ENCODE measurements at regions not wholly inside any gene's neighbourhood (a gene's known extent, or its start where the extent isn't known, plus 50 kb on each side); places are given as distances from the start of the nearest gene placed in this dataset.

DNA sequence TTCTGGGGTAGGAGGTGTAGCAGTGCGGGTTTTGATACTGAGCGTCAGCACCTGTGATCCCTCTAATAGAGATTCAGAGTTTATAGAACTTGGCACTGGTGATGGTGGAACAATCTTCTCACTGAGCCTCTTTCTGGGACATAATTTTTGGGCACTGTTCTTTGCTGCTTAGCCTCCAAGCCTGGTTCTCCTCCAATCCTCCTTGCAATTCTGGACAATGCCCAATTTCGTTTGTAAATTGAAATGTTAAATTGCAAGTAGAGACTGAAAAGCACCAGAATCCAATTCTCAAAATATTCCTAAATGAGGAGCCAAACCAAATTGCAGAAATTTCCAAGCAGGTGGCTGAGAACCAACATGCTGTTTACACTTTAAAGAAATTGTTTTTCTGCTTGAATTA lies 149.8 kb upstream of the ABI3BP start:
- Mint-ChIP-seq H3K4me3 (ENCODE audit: unreplicated experiment) (no peak overlapping the region), H3K9me3 (ENCODE audit: unreplicated experiment) (no peaks in the 10 kb centered on the region), H3K36me3 (ENCODE audit: insufficient read depth, unreplicated experiment) (peaks cover 4% of the 10 kb centered on the region), H3K4me1 (ENCODE audit: insufficient read depth, unreplicated experiment) (peaks cover 9% of the 10 kb centered on the region), H3K27ac (ENCODE audit: low read depth, unreplicated experiment) (no peak overlapping the region), H3K27me3 (ENCODE audit: insufficient read depth, unreplicated experiment) (no peaks in the 10 kb centered on the region)
- intact Hi-C loops (cut with micrococcal nuclease), result no loop called here
- CTCF ChIA-PET, result interaction anchor here (1.1 kb wide), 1 partner anchor 38 kb away, joined by 3 read pairs; no protein-coding TSS in a partner anchor
- TF ChIP-seq, protein P1, sequence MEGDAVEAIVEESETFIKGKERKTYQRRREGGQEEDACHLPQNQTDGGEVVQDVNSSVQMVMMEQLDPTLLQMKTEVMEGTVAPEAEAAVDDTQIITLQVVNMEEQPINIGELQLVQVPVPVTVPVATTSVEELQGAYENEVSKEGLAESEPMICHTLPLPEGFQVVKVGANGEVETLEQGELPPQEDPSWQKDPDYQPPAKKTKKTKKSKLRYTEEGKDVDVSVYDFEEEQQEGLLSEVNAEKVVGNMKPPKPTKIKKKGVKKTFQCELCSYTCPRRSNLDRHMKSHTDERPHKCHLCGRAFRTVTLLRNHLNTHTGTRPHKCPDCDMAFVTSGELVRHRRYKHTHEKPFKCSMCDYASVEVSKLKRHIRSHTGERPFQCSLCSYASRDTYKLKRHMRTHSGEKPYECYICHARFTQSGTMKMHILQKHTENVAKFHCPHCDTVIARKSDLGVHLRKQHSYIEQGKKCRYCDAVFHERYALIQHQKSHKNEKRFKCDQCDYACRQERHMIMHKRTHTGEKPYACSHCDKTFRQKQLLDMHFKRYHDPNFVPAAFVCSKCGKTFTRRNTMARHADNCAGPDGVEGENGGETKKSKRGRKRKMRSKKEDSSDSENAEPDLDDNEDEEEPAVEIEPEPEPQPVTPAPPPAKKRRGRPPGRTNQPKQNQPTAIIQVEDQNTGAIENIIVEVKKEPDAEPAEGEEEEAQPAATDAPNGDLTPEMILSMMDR (IDR thresholded peaks at IDR 0.05; ENCODE audit: unreplicated experiment), result no peak
- POLR2A ChIA-PET, result no interaction called here
- no peak for DNase-seq (ENCODE audit: unreplicated experiment)
- no TSS peak for BruUV-seq (replicated peaks)

DNA sequence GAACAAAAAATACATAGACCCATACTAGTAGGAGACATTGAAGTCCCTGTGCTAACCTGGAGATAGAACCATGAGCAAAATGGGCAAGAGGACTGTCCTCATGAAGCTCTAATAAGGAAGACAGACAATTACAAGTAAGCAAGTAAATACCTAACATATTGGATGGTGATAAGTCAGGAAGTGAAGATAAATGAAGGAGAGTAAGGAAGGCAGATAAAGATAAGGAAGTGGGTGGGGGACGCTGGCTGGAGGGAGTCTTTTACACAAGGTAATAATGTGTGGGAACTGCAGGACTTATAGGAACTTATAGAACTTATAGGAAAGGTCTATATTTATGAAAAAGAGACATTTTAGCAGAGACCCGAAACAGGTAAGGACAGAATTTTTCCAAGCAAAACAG lies 148.9 kb upstream of the ABI3BP start:
- POLR2A ChIA-PET, result no interaction called here
- intact Hi-C loops (cut with micrococcal nuclease), result no loop called here
- no peak overlapping the region for H3K27ac Mint-ChIP-seq (ENCODE audit: low read depth, unreplicated experiment)
- no peaks in the 10 kb centered on the region for H3K9me3 Mint-ChIP-seq (ENCODE audit: unreplicated experiment)
- no peaks in the 10 kb centered on the region for H3K27me3 Mint-ChIP-seq (ENCODE audit: insufficient read depth, unreplicated experiment)
- TF ChIP-seq, protein P1 (IDR thresholded peaks at IDR 0.05; ENCODE audit: unreplicated experiment), result no peak
- CTCF ChIA-PET, result interaction anchor here (1.1 kb wide), 1 partner anchor 39 kb away, joined by 3 read pairs; no protein-coding TSS in a partner anchor
- DNase-seq (ENCODE audit: unreplicated experiment), result no peak
- H3K4me1 Mint-ChIP-seq (ENCODE audit: insufficient read depth, unreplicated experiment), result peaks cover 4% of the 10 kb centered on the region
- H3K36me3 Mint-ChIP-seq (ENCODE audit: insufficient read depth, unreplicated experiment), result peaks cover 4% of the 10 kb centered on the region
- BruUV-seq (replicated peaks), result no TSS peak
- no peak overlapping the region for H3K4me3 Mint-ChIP-seq (ENCODE audit: unreplicated experiment)

DNA sequence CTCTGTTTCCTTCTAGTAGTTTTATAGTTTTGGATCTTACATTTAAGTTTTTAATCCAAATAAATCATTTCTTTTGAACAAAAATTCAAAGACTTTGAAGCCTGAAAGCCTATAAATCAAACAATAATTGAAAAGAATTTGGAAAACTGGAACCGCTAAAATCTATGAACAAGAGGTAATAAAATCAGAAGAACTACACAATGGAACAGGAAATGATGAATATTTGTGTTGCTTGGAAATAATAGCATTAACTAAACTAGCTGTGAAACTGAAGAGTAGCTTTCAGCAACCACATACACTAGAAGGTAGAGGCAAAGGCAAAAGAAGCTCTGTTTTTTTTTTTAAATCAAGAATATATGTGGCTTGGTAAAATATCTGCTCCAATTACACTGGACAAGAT lies 147.9 kb upstream of the ABI3BP start:
- Mint-ChIP-seq H3K27me3 (ENCODE audit: insufficient read depth, unreplicated experiment) (no peaks in the 10 kb centered on the region), H3K36me3 (ENCODE audit: insufficient read depth, unreplicated experiment) (no peaks in the 10 kb centered on the region), H3K4me3 (ENCODE audit: unreplicated experiment) (no peak overlapping the region), H3K4me1 (ENCODE audit: insufficient read depth, unreplicated experiment) (no peaks in the 10 kb centered on the region), H3K9me3 (ENCODE audit: unreplicated experiment) (no peaks in the 10 kb centered on the region), H3K27ac (ENCODE audit: low read depth, unreplicated experiment) (no peak overlapping the region)
- POLR2A ChIA-PET, result no interaction called here
- TF ChIP-seq, protein P1 (IDR thresholded peaks at IDR 0.05; ENCODE audit: unreplicated experiment), result no peak
- BruUV-seq (replicated peaks), result no TSS peak
- no peak for DNase-seq (ENCODE audit: unreplicated experiment)
- intact Hi-C loops (cut with micrococcal nuclease), result no loop called here
- CTCF ChIA-PET, result no interaction called here

DNA sequence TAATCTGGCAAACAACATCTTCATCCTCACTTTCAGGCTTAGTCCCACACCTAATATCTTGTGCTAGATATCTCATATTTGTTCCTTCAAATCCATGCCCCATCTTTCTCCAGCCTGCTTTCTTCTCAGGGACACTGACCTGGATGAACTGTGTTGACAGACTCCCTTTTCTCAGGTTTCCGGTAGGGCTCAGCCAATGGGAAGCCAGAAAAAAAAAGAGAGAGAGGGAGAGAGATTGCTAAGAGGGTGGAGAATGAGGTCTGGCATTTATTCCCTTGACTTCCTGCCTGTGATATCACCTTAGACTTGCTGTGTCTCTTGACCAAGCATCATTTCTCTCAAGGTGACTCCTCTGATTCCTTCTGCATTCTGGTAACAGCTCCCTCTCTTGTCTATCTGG lies 145.6 kb upstream of the ABI3BP start:
- no peaks in the 10 kb centered on the region for H3K9me3 Mint-ChIP-seq (ENCODE audit: unreplicated experiment)
- no peak overlapping the region for H3K4me3 Mint-ChIP-seq (ENCODE audit: unreplicated experiment)
- no peak overlapping the region for H3K27ac Mint-ChIP-seq (ENCODE audit: low read depth, unreplicated experiment)
- TF ChIP-seq, protein P1 (IDR thresholded peaks at IDR 0.05; ENCODE audit: unreplicated experiment), result no peak
- H3K36me3 Mint-ChIP-seq (ENCODE audit: insufficient read depth, unreplicated experiment), result no peaks in the 10 kb centered on the region
- intact Hi-C loops (cut with micrococcal nuclease), result no loop called here
- no peaks in the 10 kb centered on the region for H3K27me3 Mint-ChIP-seq (ENCODE audit: insufficient read depth, unreplicated experiment)
- CTCF ChIA-PET, result no interaction called here
- POLR2A ChIA-PET, result interaction anchor here (0.6 to 0.7 kb wide), 2 partner anchors 348 to 697 kb away, joined by 3 read pairs; no protein-coding TSS in a partner anchor
- no peak for DNase-seq (ENCODE audit: unreplicated experiment)
- no TSS peak for BruUV-seq (replicated peaks)
- no peaks in the 10 kb centered on the region for H3K4me1 Mint-ChIP-seq (ENCODE audit: insufficient read depth, unreplicated experiment)

Data from MCF 10A (cell line).